Sigmoid colon (tissue), 4 donors: ENCODE measurements at regions not wholly inside any gene's neighbourhood (a gene's known extent, or its start where the extent isn't known, plus 50 kb on each side); places are given as distances from the start of the nearest gene placed in this dataset.

Source experiments
- CTCF ChIP-seq, 4 experiments: fragments of 450-650 bp in 3 of 4; fragments of 200-600 bp in 1 of 4; IDR thresholded peaks; one replicate each; pipeline ENCODE4 v1.5.1; 2016 to 2019; ENCODE audit warnings: antibody characterized with exemption in 4 of 4, mild to moderate bottlenecking in 3 of 4, moderate library complexity in 2 of 4
- EP300 ChIP-seq, 4 donors: sonication (generic); formaldehyde crosslinking; IDR thresholded peaks; one replicate each; pipeline ENCODE4 v1.6.1; 2017; ENCODE audit warnings: antibody characterized with exemption in 4 of 4
- POLR2A ChIP-seq, 2 donors: fragments of 450-650 bp; IDR thresholded peaks; one replicate each; pipeline ENCODE4 v1.6.1; 2016; ENCODE audit warnings: antibody characterized with exemption in 2 of 2, mild to moderate bottlenecking in 2 of 2, moderate library complexity in 2 of 2
- POLR2AphosphoS5 ChIP-seq, 4 donors: sonication (generic); formaldehyde crosslinking; IDR thresholded peaks; one replicate each; pipeline ENCODE4 v1.6.1; 2017; ENCODE audit warnings: antibody characterized with exemption in 4 of 4

- no peak for TF ChIP-seq CTCF (IDR thresholded peaks at IDR 0.05)
- no peak for TF ChIP-seq POLR2A (IDR thresholded peaks at IDR 0.05)
- TF ChIP-seq POLR2AphosphoS5 (IDR thresholded peaks at IDR 0.05), result no peak
- TF ChIP-seq EP300 (IDR thresholded peaks at IDR 0.05), result no peak
Observed at GRCh38 chr5:73267766-73268435, 94.9 kb downstream of the TMEM174 start.
